GM21447 (cell line): ENCODE measurements at regions not wholly inside any gene's neighbourhood (a gene's known extent, or its start where the extent isn't known, plus 50 kb on each side); places are given as distances from the start of the nearest gene placed in this dataset.

Experiments
- ATAC-seq: cut with Tn5 transposase; IDR thresholded peaks from one replicate; pipeline ENCODE4 v1.9.1; 2021; ENCODE audit not compliant: unreplicated experiment

- no peak for ATAC-seq
Observed at GRCh38 chr10:59125666-59126065, 50.8 kb upstream of the PHYHIPL start.

GRCh38 chr10:59126261-59126660 lies 50.2 kb upstream of the PHYHIPL start:
- no peak for ATAC-seq
